H1 (cell line): ENCODE measurements at regions not wholly inside any gene's neighbourhood (a gene's known extent, or its start where the extent isn't known, plus 50 kb on each side); places are given as distances from the start of the nearest gene placed in this dataset.

Experiments
- CTCF ChIA-PET: fragments of 300-600 bp; sonication (Branson Sonifier 250); formaldehyde crosslinking; loops from one replicate; lab custom pipeline; 2021; ENCODE audit not compliant: partially characterized antibody; lab: Charles Lee
- POLR2A ChIA-PET: fragments of 300-600 bp; sonication (Branson Sonifier 250); formaldehyde crosslinking; loops from one replicate; lab custom pipeline; 2021; ENCODE audit warnings: inconsistent platforms; ENCODE audit not compliant: partially characterized antibody; lab: Charles Lee
- DNase-seq, 2 experiments: peaks; one replicate each; pipeline versions ENCODE4 v3.0.0 to v3.0.0-alpha.2; 2010 to 2022; ENCODE audit warnings: low spot score in 2 of 2, low read depth in 1 of 2, mixed read lengths in 1 of 2
- FAIRE-seq: peaks from 2 replicates; lab custom pipeline; 2011; peaks lifted over from hg19 to GRCh38; lab: Jason Lieb, UNC
- H2AFZ ChIP-seq: 2 replicates; pipeline ENCODE4 v1.8.1; 2012; ENCODE audit warnings: low read length, inconsistent platforms
- H2AK5ac ChIP-seq: 2 replicates; pipeline ENCODE4 v1.6.1; 2013; ENCODE audit warnings: low read depth, low read length
- H2BK120ac ChIP-seq: replicated peaks from 2 replicates; pipeline ENCODE3; 2013; ENCODE audit warnings: low read depth, low read length, inconsistent platforms
- H2BK12ac ChIP-seq: 2 replicates; pipeline ENCODE4 v1.6.1; 2013; ENCODE audit warnings: low read depth, low read length
- H2BK15ac ChIP-seq: 2 replicates; pipeline ENCODE4 v1.6.1; 2013; ENCODE audit warnings: low read length
- H2BK20ac ChIP-seq: 2 replicates; pipeline ENCODE4 v1.6.1; 2013; ENCODE audit warnings: low read length
- H2BK5ac ChIP-seq: 2 replicates; pipeline ENCODE4 v1.6.1; 2013; ENCODE audit warnings: low read depth, low read length
- H3K14ac ChIP-seq: 2 replicates; pipeline ENCODE4 v1.6.1; 2013; ENCODE audit warnings: inconsistent platforms; ENCODE audit not compliant: insufficient read length
- H3K18ac ChIP-seq: 2 replicates; pipeline ENCODE4 v1.6.1; 2013; ENCODE audit warnings: low read length; ENCODE audit errors: extremely low read depth
- H3K23ac ChIP-seq: 2 replicates; pipeline ENCODE4 v1.6.1; 2013; ENCODE audit warnings: inconsistent platforms; ENCODE audit not compliant: insufficient read length
- H3K23me2 ChIP-seq: 2 replicates; pipeline ENCODE4 v1.6.1; 2013; ENCODE audit warnings: low read depth, low read length
- H3K27ac ChIP-seq: 2 replicates; pipeline ENCODE4 v1.6.1; 2011; ENCODE audit warnings: low read depth, low read length, inconsistent platforms
- H3K27me3 ChIP-seq, 4 experiments: replicated peaks in 1 of 4; 1 replicate in 1 of 4; 2 replicates in 3 of 4; pipeline versions ENCODE4 v1.6.1 to v1.8.1; 2011 to 2013; ENCODE audit warnings: low read length in 3 of 4, mild to moderate bottlenecking in 3 of 4, inconsistent platforms in 2 of 4, mixed read lengths in 2 of 4, moderate library complexity in 1 of 4; ENCODE audit not compliant: control insufficient read depth in 3 of 4, insufficient read depth in 3 of 4; ENCODE audit errors: extremely low read depth in 1 of 4
- H3K36me3 ChIP-seq, 4 experiments: 2 replicates each; pipeline versions ENCODE4 v1.6.1 to v1.8.1; 2011 to 2013; ENCODE audit warnings: mild to moderate bottlenecking in 4 of 4, low read length in 3 of 4, moderate library complexity in 2 of 4, control low read depth in 1 of 4, inconsistent platforms in 1 of 4; ENCODE audit not compliant: insufficient read depth in 4 of 4, control insufficient read depth in 2 of 4
- H3K4ac ChIP-seq: replicated peaks from 2 replicates; pipeline ENCODE3; 2013; ENCODE audit warnings: low read length, low read depth, mixed read lengths, inconsistent platforms; ENCODE audit not compliant: insufficient read length
- H3K4me1 ChIP-seq, 4 experiments: replicated peaks in 1 of 4; 1 replicate in 1 of 4; 2 replicates in 3 of 4; pipeline versions ENCODE4 v1.6.1 to v1.8.1; 2011 to 2013; ENCODE audit warnings: low read length in 3 of 4, inconsistent platforms in 2 of 4, mixed read lengths in 1 of 4; ENCODE audit not compliant: insufficient read depth in 4 of 4, control insufficient read depth in 3 of 4
- H3K4me2 ChIP-seq, 2 experiments: 2 replicates each; pipeline versions ENCODE4 v1.6.1 to v1.8.1; 2011 to 2013; ENCODE audit warnings: low read depth in 2 of 2, low read length in 2 of 2, control low read depth in 1 of 2, inconsistent platforms in 1 of 2, mild to moderate bottlenecking in 1 of 2; ENCODE audit not compliant: insufficient read depth in 1 of 2
- H3K4me3 ChIP-seq, 4 experiments: fragments of 200-600, 300-600 bp in 1 of 4; sonication (generic), shearing (Covaris generic), sonication (Bioruptor Twin) in 1 of 4; 2 replicates each; pipeline versions ENCODE4 v1.5.1 to v1.8.1; 2011 to 2016; ENCODE audit warnings: low read length in 4 of 4, low read depth in 3 of 4, control low read depth in 2 of 4, inconsistent platforms in 2 of 4, mild to moderate bottlenecking in 2 of 4, mixed read lengths in 1 of 4, moderate library complexity in 1 of 4; ENCODE audit not compliant: insufficient read depth in 2 of 4; ENCODE audit errors: extremely low read depth in 1 of 4
- H3K56ac ChIP-seq: replicated peaks from 2 replicates; pipeline ENCODE3; 2013; ENCODE audit warnings: low read depth, mild to moderate bottlenecking, mixed read lengths, low read length, inconsistent platforms; ENCODE audit not compliant: insufficient read length
- H3K79me1 ChIP-seq: 2 replicates; pipeline ENCODE4 v1.6.1; 2013; ENCODE audit warnings: low read depth, low read length, control low read depth
- H3K79me2 ChIP-seq, 2 experiments: 2 replicates each; pipeline versions ENCODE4 v1.6.1 to v1.8.1; 2012 to 2013; ENCODE audit warnings: low read length in 2 of 2, mild to moderate bottlenecking in 2 of 2, inconsistent platforms in 1 of 2; ENCODE audit not compliant: insufficient read depth in 2 of 2, control insufficient read depth in 1 of 2
- H3K9ac ChIP-seq, 4 experiments: replicated peaks in 1 of 4; 1 replicate in 1 of 4; 2 replicates in 3 of 4; pipeline versions ENCODE4 v1.6.1 to v1.8.1; 2011 to 2013; ENCODE audit warnings: low read depth in 3 of 4, low read length in 3 of 4, control low read depth in 2 of 4, mild to moderate bottlenecking in 2 of 4, moderate library complexity in 2 of 4, inconsistent platforms in 1 of 4; ENCODE audit errors: extremely low read depth in 1 of 4
- H3K9me3 ChIP-seq, 2 experiments: 2 replicates each; pipeline versions ENCODE4 v1.6.1 to v1.8.1; 2012 to 2013; ENCODE audit warnings: mild to moderate bottlenecking in 2 of 2, moderate library complexity in 2 of 2, control low read depth in 1 of 2, inconsistent platforms in 1 of 2, low read depth in 1 of 2, low read length in 1 of 2, mixed read lengths in 1 of 2; ENCODE audit not compliant: insufficient read depth in 2 of 2
- H4K20me1 ChIP-seq, 2 experiments: replicated peaks in 1 of 2; 2 replicates each; pipeline versions ENCODE3 to v1.8.1; 2011 to 2013; ENCODE audit warnings: inconsistent platforms in 2 of 2, low read length in 2 of 2, mild to moderate bottlenecking in 1 of 2; ENCODE audit not compliant: insufficient read depth in 2 of 2, control insufficient read depth in 1 of 2
- H4K5ac ChIP-seq: 2 replicates; pipeline ENCODE4 v1.6.1; 2013; ENCODE audit warnings: low read length, low read depth, mixed read lengths, inconsistent platforms; ENCODE audit not compliant: insufficient read length
- H4K8ac ChIP-seq: 2 replicates; pipeline ENCODE4 v1.8.0; 2013; ENCODE audit warnings: mild to moderate bottlenecking, moderate library complexity, low read length, inconsistent platforms; ENCODE audit not compliant: insufficient read depth; ENCODE audit errors: extremely low read depth
- H4K91ac ChIP-seq: replicated peaks from 2 replicates; pipeline ENCODE3; 2013; ENCODE audit warnings: low read length, mixed read lengths, inconsistent platforms; ENCODE audit not compliant: insufficient read length
- BACH1 ChIP-seq: IDR thresholded peaks from 2 replicates; pipeline ENCODE4 v1.6.1; 2012; ENCODE audit warnings: low read length, improper control_type of control experiment
- BRCA1 ChIP-seq: IDR thresholded peaks from 2 replicates; pipeline ENCODE4 v1.6.1; 2012; ENCODE audit warnings: low read depth, low read length, improper control_type of control experiment
- EP300 ChIP-seq, 2 experiments: IDR thresholded peaks; 1 replicate in 1 of 2; 2 replicates in 1 of 2; pipeline ENCODE4 v1.6.1; 2011 to 2012; ENCODE audit warnings: low read depth in 2 of 2, low read length in 2 of 2, mild to moderate bottlenecking in 2 of 2, borderline replicate concordance in 1 of 2, inconsistent platforms in 1 of 2, moderate library complexity in 1 of 2
- HDAC2 ChIP-seq, 2 experiments: fragments of 300-600 bp in 1 of 2; sonication (generic) in 1 of 2; IDR thresholded peaks; 2 replicates each; pipeline ENCODE4 v1.6.1; 2011 to 2012; ENCODE audit warnings: low read depth in 2 of 2, low read length in 2 of 2, mild to moderate bottlenecking in 2 of 2, moderate library complexity in 2 of 2, borderline replicate concordance in 1 of 2, inconsistent platforms in 1 of 2
- JUN ChIP-seq: IDR thresholded peaks from 2 replicates; pipeline ENCODE4 v1.6.1; 2011; ENCODE audit warnings: low read depth, mild to moderate bottlenecking, improper control_type of control experiment, low read length
- KDM4A ChIP-seq: IDR thresholded peaks from one replicate; pipeline ENCODE4 v1.7.1; 2012; ENCODE audit warnings: low read depth, mild to moderate bottlenecking, moderate library complexity, low read length, inconsistent platforms; ENCODE audit not compliant: severe bottlenecking
- NANOG ChIP-seq: IDR thresholded peaks from 2 replicates; pipeline ENCODE4 v1.6.1; 2011; ENCODE audit warnings: low read length, low read depth, mild to moderate bottlenecking, inconsistent platforms; ENCODE audit not compliant: insufficient read depth, poor library complexity, severe bottlenecking
- SIN3A ChIP-seq, 2 experiments: IDR thresholded peaks in 1 of 2; conservative IDR thresholded peaks in 1 of 2; 2 replicates each; pipeline ENCODE4 v1.6.1; 2011 to 2012; ENCODE audit warnings: low read length in 2 of 2, improper control_type of control experiment in 1 of 2, low read depth in 1 of 2, mild to moderate bottlenecking in 1 of 2
- TAF7 ChIP-seq: optimal IDR thresholded peaks from 2 replicates; pipeline ENCODE3; 2011; ENCODE audit warnings: low read depth, mild to moderate bottlenecking, inconsistent platforms, low read length, moderate library complexity, borderline replicate concordance
- WGBS, 2 experiments: shearing (Covaris generic) in 1 of 2; methylation state at CpG; one replicate each; pipeline versions ENCODE4 v1.1.6 to v1.1.7; 2013 to 2015; ENCODE audit warnings: low lambda C conversion rate in 2 of 2, mixed read lengths in 2 of 2, inconsistent platforms in 1 of 2, low coverage in 1 of 2, missing lambda C conversion rate in 1 of 2; ENCODE audit not compliant: insufficient replicate concordance in 2 of 2, insufficient coverage in 1 of 2, insufficient read length in 1 of 2; ENCODE audit errors: extremely low coverage in 1 of 2, missing lambda C conversion rate in 1 of 2; 5-methylcytosine and 5-hydroxymethylcytosine counted together
- TF ChIP-seq, protein P1 (sequence below): IDR thresholded peaks from 2 replicates; pipeline ENCODE4 v1.6.1; 2011; ENCODE audit warnings: low read depth, mild to moderate bottlenecking, low read length; ENCODE audit not compliant: insufficient read depth
- TF ChIP-seq, protein P2 (sequence below): IDR thresholded peaks from 2 replicates; pipeline ENCODE4 v1.6.1; 2011; ENCODE audit warnings: low read length, improper control_type of control experiment

DNA sequence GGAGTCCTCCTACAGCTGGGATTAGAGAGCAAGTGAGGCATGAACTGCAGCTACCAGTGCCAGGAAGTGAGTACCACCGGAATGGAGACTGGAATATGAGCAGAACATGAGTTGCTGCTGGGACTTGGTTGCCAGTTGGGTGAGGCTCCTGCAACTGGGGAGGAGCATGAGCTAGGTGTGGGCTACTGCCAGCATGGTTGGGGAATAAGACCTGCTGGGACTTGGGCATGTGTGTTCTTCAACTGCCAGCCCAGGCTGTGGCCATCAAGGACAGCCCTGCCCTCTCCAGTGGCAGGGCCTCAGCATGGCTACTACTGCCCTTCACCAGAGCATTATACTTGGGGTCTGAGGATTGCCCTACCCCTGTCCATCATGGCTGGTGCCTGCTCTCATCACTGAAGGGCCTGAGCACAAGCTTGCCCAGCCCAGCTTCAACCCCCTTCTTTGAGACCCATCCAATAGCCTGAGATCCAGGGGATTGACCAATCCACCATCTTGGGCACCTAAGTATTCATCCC lies 665.0 kb downstream of the ELAVL2 start:
- Histone ChIP-seq H3K14ac (peak overlapping the region; percentile 16), H3K23ac (no peak overlapping the region), H3K4me3 (no peak overlapping the region), H4K91ac (no peak overlapping the region), H3K23me2 (no peaks in the 10 kb centered on the region), H3K4ac (no peak overlapping the region), H2BK120ac (no peak overlapping the region), H3K27me3 (no peaks in the 10 kb centered on the region), H3K56ac (no peak overlapping the region), H2AFZ (no peak overlapping the region; the same call in 1 of the 2 replicates), H2BK15ac (no peak overlapping the region), H3K79me2 (no peaks in the 10 kb centered on the region), H3K79me1 (no peaks in the 10 kb centered on the region), H3K4me1 (peaks cover 0 to 3% (median 0%) of the 10 kb centered on the region in 4 experiments; a peak in 1 of 7 replicates), H3K18ac (no peak overlapping the region), H4K20me1 (no peaks in the 10 kb centered on the region), H4K8ac (no peak overlapping the region), H2AK5ac (no peak overlapping the region), H3K4me2 (no peak overlapping the region), H3K9ac (no peak overlapping the region), H2BK20ac (no peak overlapping the region), H2BK12ac (no peak overlapping the region), H4K5ac (no peak overlapping the region), H3K27ac (no peak overlapping the region), H2BK5ac (no peak overlapping the region; the same call in 1 of the 2 replicates), H3K36me3 (no peaks in the 10 kb centered on the region), H3K9me3 (no peaks in the 10 kb centered on the region)
- no peak for DNase-seq
- CTCF ChIA-PET: no interaction called here
- POLR2A ChIA-PET: no interaction called here
- FAIRE-seq: no peak
- 84% methylated on average over 1 of the region's 1 CpG; no CpG with 5 or more reads in 1 of the 2 experiments for WGBS, 2 experiments
- no peak for TF ChIP-seq SIN3A (conservative IDR thresholded peaks at IDR 0.05 in 1 of 2, IDR thresholded peaks at IDR 0.05 in 1 of 2; ENCODE audit: low read depth in 1 of 2, low read length in 2 of 2)
- no peak for TF ChIP-seq BACH1
- no peak for TF ChIP-seq HDAC2 (IDR thresholded peaks at IDR 0.05; ENCODE audit: borderline replicate concordance in 1 of 2, low read depth in 2 of 2, low read length in 2 of 2)
- no peak for TF ChIP-seq NANOG
- TF ChIP-seq, protein P1, sequence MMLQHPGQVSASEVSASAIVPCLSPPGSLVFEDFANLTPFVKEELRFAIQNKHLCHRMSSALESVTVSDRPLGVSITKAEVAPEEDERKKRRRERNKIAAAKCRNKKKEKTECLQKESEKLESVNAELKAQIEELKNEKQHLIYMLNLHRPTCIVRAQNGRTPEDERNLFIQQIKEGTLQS: no peak
- no peak for TF ChIP-seq BRCA1
- no peak for TF ChIP-seq KDM4A
- TF ChIP-seq EP300 (IDR thresholded peaks at IDR 0.05; ENCODE audit: borderline replicate concordance in 1 of 2, low read depth in 2 of 2, low read length in 2 of 2): no peak
- no peak for TF ChIP-seq JUN
- TF ChIP-seq, protein P2, sequence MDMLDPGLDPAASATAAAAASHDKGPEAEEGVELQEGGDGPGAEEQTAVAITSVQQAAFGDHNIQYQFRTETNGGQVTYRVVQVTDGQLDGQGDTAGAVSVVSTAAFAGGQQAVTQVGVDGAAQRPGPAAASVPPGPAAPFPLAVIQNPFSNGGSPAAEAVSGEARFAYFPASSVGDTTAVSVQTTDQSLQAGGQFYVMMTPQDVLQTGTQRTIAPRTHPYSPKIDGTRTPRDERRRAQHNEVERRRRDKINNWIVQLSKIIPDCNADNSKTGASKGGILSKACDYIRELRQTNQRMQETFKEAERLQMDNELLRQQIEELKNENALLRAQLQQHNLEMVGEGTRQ: no peak
- no peak for TF ChIP-seq TAF7
